HG02678 (cell line): ENCODE measurements at regions not wholly inside any gene's neighbourhood (a gene's known extent, or its start where the extent isn't known, plus 50 kb on each side); places are given as distances from the start of the nearest gene placed in this dataset.

Source experiments
- ATAC-seq: cut with Tn5 transposase; IDR thresholded peaks from one replicate; pipeline ENCODE4 v1.9.1; 2021; ENCODE audit warnings: mild to moderate bottlenecking, moderate library complexity; ENCODE audit not compliant: unreplicated experiment

GRCh38 chr18:68262690-68263294 lies 452.1 kb downstream of the TMX3 start:
- no peak for ATAC-seq

- no peak for ATAC-seq
Measured at GRCh38 chr18:68256418-68257067, 458.4 kb downstream of the TMX3 start.

GRCh38 chr18:68244786-68245185 lies 470.1 kb downstream of the TMX3 start:
- no peak for ATAC-seq

GRCh38 chr18:68241881-68242280 lies 473.0 kb downstream of the TMX3 start:
- ATAC-seq: no peak

- no peak for ATAC-seq
Measured at GRCh38 chr18:68234676-68235075, 480.2 kb downstream of the TMX3 start.

- ATAC-seq: no peak
Measured at GRCh38 chr18:68234131-68234530, 480.8 kb downstream of the TMX3 start.

GRCh38 chr18:68233018-68233417 lies 481.9 kb downstream of the TMX3 start:
- no peak for ATAC-seq

- no peak for ATAC-seq
Measured at GRCh38 chr18:68229351-68229750, 485.6 kb downstream of the TMX3 start.

- no peak for ATAC-seq
Measured at GRCh38 chr18:68221111-68221724, 493.7 kb downstream of the TMX3 start.

- ATAC-seq: no peak
Measured at GRCh38 chr18:68220458-68220857, 494.4 kb downstream of the TMX3 start.

GRCh38 chr18:68219872-68220271 lies 495.0 kb downstream of the TMX3 start:
- no peak for ATAC-seq

- ATAC-seq: no peak
Measured at GRCh38 chr18:68219274-68219673, 495.6 kb downstream of the TMX3 start.

- no peak for ATAC-seq
Measured at GRCh38 chr18:68215931-68216330, 499.0 kb downstream of the TMX3 start.

- ATAC-seq: no peak
Measured at GRCh38 chr18:68186039-68186438, 528.9 kb downstream of the TMX3 start.

- ATAC-seq: no peak
Measured at GRCh38 chr18:68181956-68182355, 533.0 kb downstream of the TMX3 start.

GRCh38 chr18:68179811-68180210 lies 535.1 kb downstream of the TMX3 start:
- no peak for ATAC-seq

- ATAC-seq: no peak
Measured at GRCh38 chr18:68178921-68179320, 536.0 kb downstream of the TMX3 start.

GRCh38 chr18:68177807-68178702 lies 536.9 kb downstream of the TMX3 start:
- ATAC-seq: no peak

GRCh38 chr18:68176901-68177300 lies 538.0 kb downstream of the TMX3 start:
- no peak for ATAC-seq

GRCh38 chr18:68172842-68173549 lies 541.9 kb downstream of the TMX3 start:
- ATAC-seq: no peak

- ATAC-seq: no peak
Measured at GRCh38 chr18:68164909-68165308, 550.0 kb downstream of the TMX3 start.
